Epithelial cell of prostate (primary cell): ENCODE measurements at regions not wholly inside any gene's neighbourhood (a gene's known extent, or its start where the extent isn't known, plus 50 kb on each side); places are given as distances from the start of the nearest gene placed in this dataset.

Experiments used
- DNase-seq: peaks from one replicate; pipeline ENCODE4 v3.0.0-alpha.2; 2011; ENCODE audit warnings: low read depth, low spot score
- H3K27ac ChIP-seq: fragments of 450-650 bp; 2 replicates; pipeline ENCODE4 v1.5.1; 2017; ENCODE audit warnings: mild to moderate bottlenecking

DNA sequence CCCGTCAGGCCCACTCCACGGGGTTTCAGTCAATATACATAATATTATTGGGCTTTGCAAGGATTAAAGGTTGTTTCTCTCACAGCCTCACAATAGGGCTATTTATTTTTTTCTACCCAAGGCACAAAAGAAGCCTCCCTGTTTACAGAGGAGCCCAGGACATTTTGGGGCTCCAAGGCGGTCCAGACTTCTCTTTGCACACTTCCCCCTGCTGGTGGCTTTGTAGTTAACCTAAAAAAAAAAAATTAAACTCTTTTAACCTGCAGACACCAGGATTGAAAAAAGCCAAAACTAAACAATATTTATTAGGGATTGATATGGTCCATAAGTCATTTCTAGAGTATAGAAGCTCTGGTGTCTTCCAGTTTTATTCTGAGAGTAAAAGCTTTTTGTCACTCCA, 169.7 kb upstream of the ZFHX3 start:
- no peak for DNase-seq
- H3K27ac ChIP-seq = no peak overlapping the region

DNA sequence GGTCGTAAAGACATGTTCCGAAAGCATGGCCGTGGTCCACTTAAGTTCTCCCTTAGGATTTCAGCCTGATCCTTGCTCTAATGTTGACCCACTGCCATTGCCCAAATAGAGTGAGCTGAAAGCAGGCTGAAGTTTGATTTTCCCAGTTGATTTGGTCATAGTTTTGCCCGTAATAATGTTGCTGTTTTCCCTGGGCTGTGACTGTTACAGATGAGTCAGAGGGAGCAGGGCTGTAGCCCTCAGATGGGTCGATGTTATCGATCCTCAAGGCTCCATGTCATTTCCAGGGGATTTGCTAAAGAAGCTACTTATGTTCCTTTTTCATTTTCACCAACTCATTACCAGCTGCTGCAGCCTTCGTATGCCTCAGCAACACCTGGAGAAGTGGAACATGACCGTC, 169.0 kb upstream of the ZFHX3 start:
- no peak for DNase-seq
- H3K27ac ChIP-seq = no peak overlapping the region

GRCh38 chr16:73215678-73216377, 167.9 kb upstream of the ZFHX3 start:
- no peak overlapping the region for H3K27ac ChIP-seq
- DNase-seq = no peak

GRCh38 chr16:73214825-73215677, 167.1 kb upstream of the ZFHX3 start:
- no peak overlapping the region for H3K27ac ChIP-seq
- DNase-seq = no peak

- no peak for DNase-seq
- no peak overlapping the region for H3K27ac ChIP-seq
Measured at GRCh38 chr16:73213732-73214455, 166.0 kb upstream of the ZFHX3 start.

- no peak overlapping the region for H3K27ac ChIP-seq
- DNase-seq = no peak
Measured at GRCh38 chr16:73212431-73212830, 164.5 kb upstream of the ZFHX3 start.

GRCh38 chr16:73210686-73211085, 162.8 kb upstream of the ZFHX3 start:
- no peak overlapping the region for H3K27ac ChIP-seq
- DNase-seq = no peak

- no peak overlapping the region for H3K27ac ChIP-seq
- DNase-seq = no peak
Measured at GRCh38 chr16:73210084-73210483, 162.2 kb upstream of the ZFHX3 start.

GRCh38 chr16:73209190-73209589, 161.3 kb upstream of the ZFHX3 start:
- no peak overlapping the region for H3K27ac ChIP-seq
- no peak for DNase-seq

GRCh38 chr16:73206151-73206707, 158.3 kb upstream of the ZFHX3 start:
- no peak for DNase-seq
- no peak overlapping the region for H3K27ac ChIP-seq

- H3K27ac ChIP-seq = no peak overlapping the region
- DNase-seq = no peak
Measured at GRCh38 chr16:73205153-73205886, 157.4 kb upstream of the ZFHX3 start.

- H3K27ac ChIP-seq = no peak overlapping the region
- DNase-seq = no peak
Measured at GRCh38 chr16:73204359-73205152, 156.6 kb upstream of the ZFHX3 start.

DNA sequence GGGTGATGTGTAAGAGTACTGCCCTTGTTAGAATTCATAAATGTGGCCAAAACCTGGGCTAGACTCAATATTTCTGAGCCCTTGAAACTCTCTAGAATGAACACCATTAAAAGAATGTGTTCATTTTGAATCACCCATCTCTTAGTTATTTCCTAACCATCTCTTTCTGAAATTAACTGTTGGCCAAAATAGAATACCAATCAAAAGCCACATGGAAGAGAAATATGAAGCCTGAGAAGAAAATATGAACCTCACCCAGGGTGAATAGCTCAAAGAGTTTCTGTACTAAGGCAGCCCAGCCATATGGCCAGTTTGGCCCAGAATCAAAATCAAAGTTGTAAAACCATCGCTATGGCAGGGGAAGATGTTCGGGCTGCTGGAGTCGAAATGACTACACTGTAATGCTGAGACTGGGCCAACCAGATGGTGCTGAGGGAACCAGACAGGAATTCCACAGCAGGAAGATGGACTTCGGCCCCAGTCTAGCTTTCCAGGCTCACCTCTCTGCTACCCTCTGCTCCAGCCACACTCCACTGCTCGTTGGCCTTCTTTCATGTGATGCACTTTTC, 154.3 kb upstream of the ZFHX3 start:
- no peak overlapping the region for H3K27ac ChIP-seq

GRCh38 chr16:73199214-73199613, 151.3 kb upstream of the ZFHX3 start:
- DNase-seq = no peak
- H3K27ac ChIP-seq = no peak overlapping the region

More for the DNA sequence above, 154.3 kb upstream of the ZFHX3 start:
- DNase-seq = no peak

- no peak for DNase-seq
- no peak overlapping the region for H3K27ac ChIP-seq
Measured at GRCh38 chr16:73198481-73198880, 150.6 kb upstream of the ZFHX3 start.

DNA sequence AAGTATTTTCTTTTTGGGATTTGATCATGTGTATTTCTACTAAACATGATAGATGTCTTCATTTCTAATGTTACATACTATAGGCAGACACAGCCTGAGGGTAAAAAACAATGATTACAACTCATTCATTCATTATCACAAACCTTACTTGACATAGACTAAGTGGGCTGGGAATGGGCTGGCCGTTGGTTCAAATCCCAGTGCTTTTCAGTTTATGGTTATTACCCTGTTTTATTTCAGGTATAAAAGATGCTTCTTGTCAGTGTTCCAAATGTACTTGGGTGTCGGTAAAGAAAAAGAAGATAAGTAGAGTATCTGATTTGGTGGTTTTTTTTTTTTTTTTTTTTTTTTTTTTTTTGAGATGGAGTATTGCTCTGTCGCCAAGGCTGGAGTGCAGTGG, 149.7 kb upstream of the ZFHX3 start:
- DNase-seq = no peak
- no peak overlapping the region for H3K27ac ChIP-seq

- no peak for DNase-seq
Measured at GRCh38 chr16:73196670-73197069, 148.7 kb upstream of the ZFHX3 start.

DNA sequence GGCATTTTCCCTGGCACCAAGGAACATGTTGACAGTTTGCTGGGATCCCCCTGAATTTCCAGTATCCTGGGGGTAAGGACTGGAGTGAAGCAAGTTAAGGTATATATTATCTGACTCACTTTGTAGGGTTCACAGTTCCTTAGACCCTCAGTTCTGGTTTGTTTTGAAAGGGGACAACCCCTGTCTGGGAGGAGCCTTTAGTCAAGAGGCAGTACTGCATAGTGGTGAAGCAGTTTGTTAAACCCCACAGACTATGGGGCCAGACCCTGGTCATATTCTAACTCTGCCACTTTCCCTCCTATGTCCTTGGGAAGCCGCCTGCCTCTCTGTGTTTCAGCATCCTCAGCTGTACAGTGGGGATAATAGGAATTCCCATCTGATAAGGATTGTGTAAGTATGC, 145.5 kb upstream of the ZFHX3 start:
- H3K27ac ChIP-seq = no peak overlapping the region
- DNase-seq = no peak

More at GRCh38 chr16:73196670-73197069, 148.7 kb upstream of the ZFHX3 start:
- H3K27ac ChIP-seq = no peak overlapping the region
